SHP77 treated with DMSO at 0.1 percent for 48 hours (cell line): ENCODE measurements at regions not wholly inside any gene's neighbourhood (a gene's known extent, or its start where the extent isn't known, plus 50 kb on each side); places are given as distances from the start of the nearest gene placed in this dataset.

Experiments
- DNase-seq: peaks from one replicate; lab custom pipeline; 2025; lab: John Stamatoyannopoulos, UW

DNA sequence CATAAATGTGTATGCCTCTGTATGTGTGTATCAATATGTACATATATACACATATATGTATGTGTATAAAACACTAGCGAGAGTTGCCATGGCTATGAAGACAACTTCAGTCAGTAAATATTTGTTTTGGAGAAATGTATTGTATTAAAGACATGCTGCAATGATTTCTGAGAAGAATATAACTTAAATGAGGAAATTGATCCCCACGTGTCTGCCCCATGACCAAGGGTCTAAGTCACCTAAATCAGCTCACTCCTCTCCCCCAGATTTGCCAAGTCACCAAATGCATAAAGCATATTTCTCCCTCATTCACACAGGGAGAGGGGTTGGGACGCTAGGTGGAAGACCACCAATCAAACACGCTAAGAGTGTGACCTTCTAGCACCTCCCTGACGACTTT lies 58.3 kb upstream of the LYST start:
- DNase-seq, result no peak

DNA sequence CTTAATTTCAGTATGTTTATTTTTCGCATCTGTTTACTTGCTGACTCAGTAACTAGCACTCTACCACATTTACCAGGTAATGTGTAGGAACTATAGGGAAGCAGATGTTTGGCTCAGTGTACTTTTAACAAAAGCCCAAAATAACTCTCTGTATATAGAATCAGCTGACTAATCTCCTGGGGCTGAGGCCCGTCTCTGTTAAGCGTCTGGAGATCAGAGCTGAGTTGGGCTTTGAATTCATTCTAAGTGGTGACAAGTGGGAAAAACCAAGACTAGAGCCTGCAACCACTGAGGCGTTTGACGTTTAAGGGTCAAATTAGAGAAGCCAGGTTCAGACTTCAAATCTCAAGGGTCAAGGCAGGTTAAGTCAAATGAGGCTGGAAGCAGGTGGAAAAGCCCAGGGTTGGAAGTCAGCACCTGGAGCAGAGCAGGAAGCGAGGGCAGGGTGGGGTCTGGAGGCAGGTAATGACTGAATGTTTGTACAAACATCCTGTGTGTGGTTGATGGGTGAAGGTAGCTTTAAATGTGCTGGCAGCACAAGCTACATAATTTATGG lies 56.8 kb upstream of the LYST start:
- DNase-seq, result no peak

DNA sequence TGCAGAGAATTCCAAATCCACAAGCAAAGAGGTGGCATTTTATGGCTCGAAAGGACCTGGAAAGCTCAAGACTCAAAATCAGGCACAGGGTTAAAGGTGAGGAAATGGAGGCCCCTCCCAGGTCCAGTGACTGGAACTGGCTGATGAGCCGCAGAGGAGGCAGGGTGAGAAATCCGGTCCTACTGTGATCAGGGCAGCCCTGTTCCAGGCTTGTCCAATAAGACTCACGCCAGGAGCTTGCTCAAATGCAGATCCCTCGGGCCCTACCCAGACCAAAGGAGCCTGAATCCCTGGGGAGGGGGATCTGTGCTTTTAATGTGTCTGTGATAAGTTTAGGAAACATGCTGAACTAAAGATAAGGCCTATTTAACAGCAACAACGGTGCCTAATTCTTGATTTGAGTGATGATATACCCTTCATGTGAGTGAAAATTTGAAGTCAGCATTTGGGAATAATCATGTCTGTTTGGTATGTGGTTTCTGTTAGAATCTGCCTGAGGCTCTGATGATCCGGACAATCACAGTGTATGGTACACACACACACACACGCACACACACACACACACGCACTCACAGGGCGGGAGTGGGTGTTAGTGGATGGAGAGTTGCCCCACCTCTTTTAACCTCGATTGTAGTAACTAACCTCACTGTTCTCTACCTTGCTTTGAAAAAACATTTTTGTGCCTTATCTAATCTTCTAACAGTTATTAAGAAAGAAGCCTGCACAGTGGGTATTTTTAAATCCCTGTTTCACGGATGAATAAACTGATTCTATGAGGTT lies 54.1 kb upstream of the LYST start:
- no peak for DNase-seq

DNA sequence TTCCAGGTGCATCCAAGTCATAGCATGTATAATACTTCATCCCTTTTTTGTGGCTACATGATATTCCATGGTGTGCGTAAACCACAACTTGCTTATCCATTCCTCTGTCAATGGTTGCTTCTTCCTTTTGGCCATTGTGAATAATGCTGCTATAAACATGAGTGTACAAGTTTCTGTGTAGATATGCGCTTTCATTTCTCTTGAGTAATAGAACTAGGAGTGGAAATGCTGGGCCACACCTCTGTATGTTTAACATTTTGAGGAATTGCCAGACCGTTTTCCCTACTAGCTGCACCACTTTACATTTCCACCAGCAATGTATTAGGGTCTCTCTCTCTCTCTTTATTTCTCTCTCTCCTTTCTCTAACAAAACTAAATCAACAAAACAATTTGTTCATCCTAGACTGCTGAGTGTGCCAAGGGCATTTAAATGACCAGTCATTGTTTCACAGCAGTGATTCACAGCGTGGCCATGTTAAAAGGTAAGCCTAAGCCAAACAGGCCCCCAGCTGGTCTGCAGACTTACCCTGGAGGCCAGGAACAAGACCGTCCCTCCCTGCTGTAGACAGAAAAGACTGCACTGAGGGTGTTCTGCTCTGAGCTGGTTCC lies 53.2 kb upstream of the LYST start:
- DNase-seq, result no peak

DNA sequence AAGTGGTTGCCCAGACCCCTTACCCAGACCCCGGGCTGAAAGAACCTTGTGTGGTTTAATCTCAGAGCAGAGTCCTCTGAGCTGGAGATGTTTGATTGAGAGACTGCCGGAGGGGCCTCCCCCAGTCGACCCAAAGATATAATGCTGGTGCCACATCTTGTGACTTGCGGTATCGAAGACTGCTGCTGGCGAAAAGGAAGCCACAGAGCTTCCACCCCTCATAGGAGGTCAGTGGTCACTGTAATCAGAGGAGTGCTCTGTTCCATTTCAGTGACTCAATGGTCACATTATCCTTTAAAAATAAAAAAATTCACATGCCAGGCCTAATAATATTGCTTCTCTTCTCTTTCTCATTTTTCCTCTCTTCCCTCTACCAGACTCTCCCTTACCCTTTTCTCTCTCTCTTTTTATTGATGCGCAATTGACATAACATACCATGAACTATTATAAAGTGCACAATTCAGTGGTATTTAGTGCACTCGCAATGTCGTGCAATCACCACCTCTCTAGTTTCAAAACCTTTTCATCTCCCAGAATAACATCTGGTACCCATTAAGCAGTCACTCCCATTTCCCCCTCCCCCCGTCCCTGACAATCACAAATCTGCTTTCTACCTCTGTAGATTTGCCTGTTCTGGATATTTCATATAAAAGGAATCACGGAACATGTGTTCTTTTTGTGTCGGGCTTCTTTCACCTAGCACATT lies 52.6 kb upstream of the LYST start:
- no peak for DNase-seq

GRCh38 chr1:235918465-235918864 lies 51.8 kb upstream of the LYST start:
- no peak for DNase-seq

- DNase-seq, result peak; percentile 52
Measured at GRCh38 chr1:235918032-235918431, 51.3 kb upstream of the LYST start.

GRCh38 chr1:235917267-235917811 lies 50.6 kb upstream of the LYST start:
- peak; percentile 50 for DNase-seq
